Activated CD8-positive, alpha-beta memory T cell treated with anti-CD3 and anti-CD28 coated beads for 24 hours (primary cell): ENCODE measurements at regions not wholly inside any gene's neighbourhood (a gene's known extent, or its start where the extent isn't known, plus 50 kb on each side); places are given as distances from the start of the nearest gene placed in this dataset.
"Not testable (repeated sequence)": the region's sequence is repeated elsewhere in the genome, so short reads cannot be mapped to it uniquely, and the experiment has no call there.

Source experiments
- DNase-seq: peaks from one replicate; pipeline ENCODE4 v3.0.0-alpha.2; 2020

- DNase-seq: not testable (repeated sequence)
Observed at GRCh38 chr9:65566018-65566417, 109.7 kb upstream of the ZNG1E start.

- DNase-seq: not testable (repeated sequence)
Observed at GRCh38 chr9:65519018-65519417, 156.7 kb upstream of the ZNG1E start.

GRCh38 chr9:65514465-65514864, 161.3 kb upstream of the ZNG1E start:
- not testable (repeated sequence) for DNase-seq

GRCh38 chr9:65507897-65508296, 167.8 kb upstream of the ZNG1E start:
- DNase-seq: not testable (repeated sequence)

- not testable (repeated sequence) for DNase-seq
Observed at GRCh38 chr9:65504686-65505085, 171.0 kb upstream of the ZNG1E start.

- DNase-seq: not testable (repeated sequence)
Observed at GRCh38 chr9:65503696-65504095, 172.0 kb upstream of the ZNG1E start.

GRCh38 chr9:65482890-65483289, 192.8 kb upstream of the ZNG1E start:
- DNase-seq: not testable (repeated sequence)

GRCh38 chr9:65481291-65481690, 194.4 kb upstream of the ZNG1E start:
- DNase-seq: not testable (repeated sequence)

- not testable (repeated sequence) for DNase-seq
Observed at GRCh38 chr9:65474891-65475290, 189.9 kb upstream of the FOXD4L5 start.

GRCh38 chr9:65473059-65473822, 188.2 kb upstream of the FOXD4L5 start:
- not testable (repeated sequence) for DNase-seq

- not testable (repeated sequence) for DNase-seq
Observed at GRCh38 chr9:65471106-65471505, 186.1 kb upstream of the FOXD4L5 start.

- not testable (repeated sequence) for DNase-seq
Observed at GRCh38 chr9:65466911-65467734, 182.1 kb upstream of the FOXD4L5 start.

- not testable (repeated sequence) for DNase-seq
Observed at GRCh38 chr9:65465246-65465895, 180.4 kb upstream of the FOXD4L5 start.

GRCh38 chr9:65462476-65462875, 177.5 kb upstream of the FOXD4L5 start:
- DNase-seq: not testable (repeated sequence)

- no peak for DNase-seq
Observed at GRCh38 chr9:65459756-65460320, 174.8 kb upstream of the FOXD4L5 start.

GRCh38 chr9:65458992-65459391, 174.0 kb upstream of the FOXD4L5 start:
- DNase-seq: no peak

GRCh38 chr9:65458465-65458864, 173.5 kb upstream of the FOXD4L5 start:
- DNase-seq: no peak

- not testable (repeated sequence) for DNase-seq
Observed at GRCh38 chr9:65456991-65457390, 172.0 kb upstream of the FOXD4L5 start.

GRCh38 chr9:65455751-65456647, 171.0 kb upstream of the FOXD4L5 start:
- DNase-seq: not testable (repeated sequence)

- DNase-seq: not testable (repeated sequence)
Observed at GRCh38 chr9:65455136-65455535, 170.1 kb upstream of the FOXD4L5 start.

- not testable (repeated sequence) for DNase-seq
Observed at GRCh38 chr9:65454666-65455065, 169.7 kb upstream of the FOXD4L5 start.

GRCh38 chr9:65454034-65454433, 169.0 kb upstream of the FOXD4L5 start:
- DNase-seq: not testable (repeated sequence)
